ENCODE measurements at regions not wholly inside any gene's neighbourhood (a gene's known extent, or its start where the extent isn't known, plus 50 kb on each side); places are given as distances from the start of the nearest gene placed in this dataset.

DNA sequence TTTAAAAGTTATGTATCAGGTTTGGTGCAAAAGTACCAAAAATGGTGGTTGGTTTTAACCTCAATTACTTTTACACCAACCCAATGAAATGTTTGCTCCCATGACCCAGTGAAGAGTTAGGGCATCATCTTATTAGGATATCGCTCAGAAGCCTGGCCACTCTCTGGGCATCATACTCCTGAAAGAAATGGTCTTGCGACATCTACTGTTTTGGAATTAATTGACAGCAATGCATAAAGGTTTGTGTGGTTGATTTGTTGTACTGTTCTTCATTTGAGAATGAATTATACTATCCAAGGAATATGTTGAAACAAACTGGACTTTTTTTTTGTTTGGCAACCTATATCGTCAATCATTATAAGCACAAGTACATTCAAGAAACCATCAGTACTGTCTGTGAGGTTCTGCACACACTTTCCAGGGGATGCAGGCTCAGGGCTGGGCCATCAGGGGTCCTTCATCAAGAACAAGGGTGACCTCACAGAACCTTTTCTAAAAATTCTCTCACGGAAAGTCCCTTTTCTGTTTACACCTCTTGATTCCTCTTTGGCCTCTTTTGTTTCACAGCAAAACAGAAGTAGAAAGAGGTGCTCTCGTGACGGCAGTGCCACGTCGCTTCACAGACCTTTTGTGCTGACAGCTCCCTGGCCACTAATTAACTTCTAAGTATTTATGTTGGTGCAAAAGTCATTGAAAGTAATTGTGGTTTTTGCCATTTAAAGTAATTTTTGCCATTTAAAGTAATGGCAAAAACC lies 117.2 kb upstream of the KLF6 start:
- DNase-seq (ENCODE audit: low spot score), result no peak

DNA sequence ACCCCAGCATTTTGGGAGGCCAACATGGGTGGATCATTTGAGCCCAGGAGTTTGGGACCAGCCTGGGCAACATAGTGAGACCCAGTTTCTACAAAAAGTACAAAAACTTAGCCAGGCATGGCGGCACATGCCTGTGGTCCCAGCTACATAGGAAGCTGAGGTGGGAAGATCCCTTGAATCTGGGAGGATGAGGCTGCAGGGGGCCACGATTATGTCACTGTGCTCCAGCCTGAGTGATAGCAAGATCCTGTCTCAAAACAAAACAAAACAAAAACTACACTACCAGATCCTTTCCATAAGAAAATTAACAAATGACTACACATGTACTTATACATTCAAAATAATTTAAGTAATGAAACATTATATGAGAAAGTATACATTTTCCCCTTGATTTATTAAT lies 116.4 kb upstream of the KLF6 start:
- no peak for DNase-seq (ENCODE audit: low spot score)

DNA sequence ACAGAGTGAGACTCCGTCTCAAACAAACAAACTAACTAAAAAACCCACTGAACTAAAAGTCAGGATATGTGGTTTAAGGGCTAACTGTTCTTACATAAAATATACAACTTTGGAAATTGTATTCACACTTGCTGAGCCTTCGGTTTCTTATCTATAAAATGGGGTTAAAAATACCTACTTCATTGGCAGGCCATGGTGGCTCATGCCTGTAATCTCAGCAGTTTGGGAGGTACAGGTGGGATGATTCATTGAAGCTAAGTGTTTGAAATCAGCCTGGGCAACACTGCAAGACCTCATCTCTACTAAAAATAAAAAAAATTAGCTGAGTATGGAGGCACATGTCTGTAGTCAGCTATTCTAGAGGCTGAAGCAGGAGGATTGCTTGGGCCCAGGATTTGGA lies 115.4 kb upstream of the KLF6 start:
- no peak for DNase-seq (ENCODE audit: low spot score)

DNA sequence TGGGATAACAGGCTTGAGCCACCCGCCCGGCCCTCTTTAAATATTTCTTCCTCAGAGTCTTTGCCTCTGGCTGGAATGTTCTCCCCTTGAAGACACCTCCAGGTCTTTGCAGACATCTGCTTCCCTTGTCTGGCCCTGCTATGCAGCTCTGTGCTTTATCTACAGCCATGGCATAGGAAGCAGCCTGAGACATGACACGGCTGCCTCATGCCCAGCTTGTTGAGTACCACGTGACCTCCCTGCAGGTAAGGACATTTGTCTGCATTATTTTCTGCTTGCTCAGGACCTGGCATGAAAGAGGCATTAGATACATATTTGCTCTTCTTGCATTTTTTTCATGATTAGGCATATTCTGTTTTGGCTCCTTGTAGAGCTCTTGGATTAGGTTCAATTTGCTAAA lies 113.8 kb upstream of the KLF6 start:
- DNase-seq (ENCODE audit: low spot score), result no peak

DNA sequence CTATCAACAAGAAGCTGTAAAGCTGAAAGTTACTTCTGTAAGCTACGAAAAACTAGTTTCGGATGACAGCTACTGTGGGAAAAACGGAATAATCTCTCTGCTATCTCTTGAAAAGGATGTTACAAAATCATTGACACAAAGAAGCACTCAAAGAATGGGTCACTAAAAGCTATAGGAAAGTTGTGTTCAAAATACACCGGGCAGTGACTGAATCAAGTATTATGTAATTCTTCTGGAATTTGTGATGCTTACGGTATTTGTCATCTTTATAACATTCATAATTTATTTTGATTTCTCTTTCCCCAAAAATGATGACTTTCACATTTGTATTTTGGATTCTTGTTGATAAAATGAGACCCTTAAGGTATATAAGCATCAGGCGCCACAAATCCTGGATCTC lies 112.1 kb upstream of the KLF6 start:
- no peak for DNase-seq (ENCODE audit: low spot score)

DNA sequence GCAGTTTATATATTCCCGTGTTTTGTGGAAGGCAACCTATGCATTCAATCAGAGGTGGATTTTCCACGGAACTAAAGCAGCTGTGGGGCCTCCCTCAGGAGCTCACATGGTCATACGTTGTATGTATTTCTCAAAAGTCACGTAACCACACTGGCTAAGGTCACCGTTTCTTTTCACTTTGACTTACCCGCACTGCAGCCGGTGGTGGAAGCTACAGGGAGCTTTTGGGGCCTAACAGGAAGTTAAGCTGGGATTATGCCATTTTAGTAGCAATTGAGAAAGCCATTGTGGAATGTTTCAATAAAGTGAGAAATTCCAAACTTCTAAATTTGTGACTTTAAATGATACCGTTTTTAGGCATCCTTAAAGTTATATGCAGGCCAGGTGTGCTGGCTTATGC lies 111.2 kb upstream of the KLF6 start:
- DNase-seq (ENCODE audit: low spot score), result no peak

DNA sequence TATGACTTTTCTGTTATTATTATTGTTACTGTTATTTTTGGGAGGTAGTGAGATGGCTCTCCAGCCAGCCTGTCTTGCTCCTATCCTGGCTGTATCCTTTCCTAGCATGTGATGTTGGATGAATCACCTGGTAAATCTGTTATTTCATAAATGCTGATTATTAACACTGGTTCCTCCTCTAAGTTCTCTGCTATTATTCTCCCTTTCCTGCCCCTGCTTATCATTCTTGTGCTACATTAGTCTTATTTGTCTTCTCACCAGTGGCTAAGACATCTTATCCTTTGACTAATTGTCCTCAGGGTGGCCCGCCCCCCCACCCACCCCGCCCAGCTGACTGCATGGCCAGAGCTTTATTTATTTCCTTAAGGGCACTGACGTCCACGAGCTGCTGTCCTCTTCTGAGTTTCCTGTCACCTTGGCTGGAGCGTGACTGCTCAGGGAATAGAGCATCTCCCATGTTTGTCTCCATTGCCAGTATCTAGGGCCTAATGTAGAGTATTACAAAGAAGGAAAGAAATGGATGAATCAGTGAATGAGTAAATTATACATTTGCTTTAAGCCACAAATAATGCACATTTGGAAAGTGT lies 110.1 kb upstream of the KLF6 start:
- no peak for DNase-seq (ENCODE audit: low spot score)

DNA sequence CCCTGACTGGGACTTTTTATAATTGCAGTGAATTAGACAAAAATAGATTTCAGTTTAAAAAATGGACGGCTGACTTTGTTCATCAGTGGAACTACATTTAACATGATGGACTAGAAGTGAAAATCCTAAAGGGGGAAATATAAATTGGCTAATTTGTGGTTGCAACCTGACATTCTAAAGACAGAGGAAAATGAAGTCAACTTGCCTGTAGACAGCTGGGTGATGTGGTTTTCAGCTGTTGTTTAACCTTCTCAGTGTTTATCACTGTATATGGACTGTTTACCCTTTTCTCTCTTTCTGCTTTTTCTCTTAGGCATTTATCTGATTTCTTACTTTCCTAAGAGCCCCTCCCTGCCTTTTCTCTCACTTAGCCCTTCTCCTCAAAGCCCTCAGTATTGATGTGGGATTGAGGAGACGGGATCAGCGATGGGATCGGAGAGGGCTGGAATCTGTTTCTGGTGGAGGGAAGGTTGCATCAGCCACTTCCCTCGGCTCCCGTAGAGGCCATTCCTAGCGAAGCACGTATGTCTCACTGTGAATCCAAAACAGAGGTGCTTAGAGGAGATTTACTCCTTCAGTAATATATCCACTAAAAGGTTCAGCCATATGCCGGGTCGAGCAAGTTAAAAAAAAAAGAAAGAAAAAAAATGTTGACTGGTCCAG lies 109.0 kb upstream of the KLF6 start:
- no peak for DNase-seq (ENCODE audit: low spot score)

DNA sequence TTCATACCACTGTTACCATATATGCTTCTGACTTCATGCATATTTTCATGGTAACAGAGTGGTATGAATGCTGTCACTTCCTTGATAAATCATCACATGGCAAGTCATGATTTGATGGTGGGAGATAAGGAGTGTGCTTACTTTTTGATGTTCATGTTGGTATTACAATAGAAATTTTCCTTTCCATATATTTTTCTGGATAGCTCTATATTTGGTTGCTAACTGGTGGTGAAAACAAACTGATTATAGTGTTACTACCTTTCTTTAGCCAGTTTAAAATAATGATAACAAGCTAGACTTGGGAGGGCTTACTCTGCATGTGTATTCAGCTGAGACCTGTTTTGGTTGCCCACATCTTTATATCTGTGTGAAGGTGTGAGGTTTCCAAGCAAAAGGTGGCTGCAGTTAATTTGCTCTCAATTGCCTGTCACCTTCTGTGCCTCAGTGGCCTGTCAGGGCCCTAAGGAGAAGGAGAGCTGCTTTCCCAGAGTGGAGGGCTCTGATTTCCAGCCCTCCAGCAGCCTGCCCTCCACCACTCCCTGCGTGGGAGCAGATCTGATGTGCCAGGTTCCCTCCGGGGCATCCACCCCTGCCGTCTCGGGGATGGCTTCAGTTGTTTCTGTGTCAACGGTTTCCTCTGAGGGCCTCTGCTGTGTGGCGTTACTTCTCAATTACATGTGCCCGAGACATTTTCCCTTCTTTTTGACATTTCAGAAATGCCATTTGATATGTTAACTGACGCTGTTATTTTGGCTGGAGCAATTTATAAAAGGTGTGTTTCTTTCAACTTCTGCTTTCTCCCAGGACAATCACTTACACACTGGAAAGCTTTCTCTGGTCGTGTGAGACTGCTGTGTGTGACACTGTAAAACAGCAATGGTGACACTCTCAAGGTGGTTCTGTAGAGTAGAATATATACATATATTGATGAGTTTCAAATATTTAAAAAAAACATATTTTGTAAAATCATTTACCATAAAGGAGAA lies 107.7 kb upstream of the KLF6 start:
- DNase-seq (ENCODE audit: low spot score), result no peak

DNA sequence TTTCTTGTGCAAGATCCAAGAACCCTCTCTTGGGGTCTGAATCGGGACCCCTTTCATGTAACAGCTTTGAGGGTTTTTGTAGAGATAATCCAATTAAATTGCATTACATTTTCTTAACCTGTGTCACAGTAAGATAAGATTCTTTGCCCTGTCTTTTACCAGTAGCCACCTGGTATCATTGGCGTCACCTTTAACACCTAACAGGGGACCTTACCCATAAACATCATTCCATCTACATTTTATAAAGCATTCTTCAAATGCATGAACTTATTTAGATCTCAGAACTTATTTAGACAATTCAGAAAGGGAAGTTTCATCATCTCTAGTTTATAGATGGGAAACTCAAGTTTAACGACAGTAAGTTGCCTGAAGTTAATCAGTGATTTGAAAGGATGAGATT lies 106.4 kb upstream of the KLF6 start:
- DNase-seq (ENCODE audit: low spot score), result no peak

DNA sequence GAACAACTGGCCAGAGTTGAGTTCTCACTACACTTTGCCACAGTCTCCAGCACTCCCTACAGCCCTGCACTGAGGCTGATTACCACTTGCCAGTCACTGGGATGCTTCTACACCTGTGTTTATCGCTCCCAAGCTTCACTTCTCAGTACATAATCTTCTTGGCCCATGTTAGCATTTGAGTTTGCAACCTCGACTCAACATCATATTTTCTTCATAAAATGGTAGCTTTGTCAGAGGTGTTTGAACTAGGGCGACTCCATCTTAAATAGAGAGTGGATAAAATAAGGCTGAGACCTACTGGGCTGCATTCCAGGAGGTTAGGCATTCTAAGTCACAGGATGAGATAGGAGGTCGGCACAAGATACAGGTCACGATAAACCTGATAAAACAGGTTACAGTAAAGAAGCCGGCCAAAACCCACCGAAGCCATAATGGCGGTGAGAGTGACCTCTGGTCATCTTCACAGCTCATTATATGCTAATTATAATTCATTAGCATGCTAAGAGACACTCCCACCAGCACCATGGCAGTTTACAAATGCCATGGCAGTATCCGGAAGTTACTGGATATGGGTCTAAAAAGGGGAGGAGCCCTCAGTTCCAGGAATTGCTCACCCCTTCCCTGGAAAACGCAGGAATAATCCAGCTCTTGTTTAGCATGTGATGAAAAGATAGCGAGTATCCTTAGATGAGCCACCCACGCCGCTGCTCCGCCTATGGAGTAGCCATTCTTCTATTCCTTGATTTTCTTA lies 105.8 kb upstream of the KLF6 start:
- no peak for DNase-seq (ENCODE audit: low spot score)

DNA sequence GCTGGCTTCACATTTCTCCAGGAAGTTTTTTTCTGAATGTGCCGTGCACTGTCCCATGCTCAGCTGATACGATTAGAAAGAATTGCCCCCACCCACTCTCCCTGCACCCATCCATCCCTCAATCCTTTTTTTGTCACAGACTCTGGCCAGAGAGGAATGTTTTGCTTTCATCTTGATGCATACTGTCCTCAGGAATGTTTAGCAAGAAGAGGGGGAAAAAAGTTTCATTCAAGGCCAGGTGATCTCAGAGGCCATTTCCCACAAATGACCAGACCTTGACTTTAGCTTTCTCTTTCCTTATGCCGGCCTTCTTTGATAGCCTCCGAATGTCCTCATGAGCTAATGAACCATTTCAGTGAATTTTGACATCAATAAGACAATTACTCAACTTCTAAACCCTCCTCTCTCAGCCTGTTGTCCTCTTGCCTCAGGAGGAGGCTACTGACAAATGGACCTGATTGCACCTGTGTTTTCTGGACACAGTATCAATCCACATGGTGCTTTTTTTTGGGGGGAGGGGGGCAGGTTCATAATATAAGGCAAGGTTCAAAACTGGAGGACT lies 105.0 kb upstream of the KLF6 start:
- DNase-seq (ENCODE audit: low spot score), result no peak

DNA sequence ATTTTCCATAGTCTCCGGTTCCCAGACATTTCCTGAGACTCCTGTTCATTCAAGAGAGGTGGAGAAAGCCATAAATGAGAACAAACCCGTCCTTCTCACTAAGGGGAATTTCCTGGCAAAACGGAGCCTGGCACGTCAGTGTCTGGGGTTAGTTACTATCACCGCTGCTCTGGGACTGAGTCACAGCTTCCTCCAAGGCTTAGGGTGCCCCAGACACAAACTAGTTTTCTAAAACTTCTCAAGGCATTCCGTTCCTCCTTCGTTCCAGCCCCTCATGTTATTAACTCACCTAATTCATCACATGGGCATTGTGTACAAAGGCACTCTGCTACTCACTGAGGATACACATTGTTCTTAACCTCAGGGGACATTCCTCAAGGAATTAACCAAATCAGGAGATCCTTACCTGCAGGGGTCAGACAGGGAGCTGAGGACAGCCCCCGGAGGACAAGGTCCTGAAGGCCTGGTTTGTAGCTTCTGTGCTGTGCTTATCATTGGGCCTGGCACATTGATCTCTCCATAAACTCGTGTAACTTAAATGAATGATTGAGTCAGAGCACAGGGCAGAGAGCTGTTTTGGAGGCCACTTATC lies 103.0 kb upstream of the KLF6 start:
- DNase-seq (ENCODE audit: low spot score), result no peak

DNA sequence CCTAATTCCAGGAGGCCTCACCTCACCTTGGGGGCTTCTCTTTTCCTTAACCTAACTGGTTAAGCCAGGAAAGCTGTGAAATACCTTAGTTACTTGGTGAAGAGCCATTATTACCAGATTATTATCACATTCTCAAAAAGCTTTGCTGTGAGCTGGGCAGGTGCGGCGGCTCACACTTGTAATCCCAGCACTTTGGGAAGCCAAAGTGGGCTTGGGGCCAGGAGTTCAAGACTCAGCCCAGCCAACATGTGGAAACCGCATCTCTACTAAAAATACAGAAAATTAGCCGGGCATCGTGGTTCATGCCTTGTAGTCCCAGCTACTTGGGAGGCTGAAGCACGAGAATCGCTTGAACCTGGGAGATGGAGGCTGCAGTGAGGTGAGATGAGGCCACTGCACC lies 102.4 kb upstream of the KLF6 start:
- no peak for DNase-seq (ENCODE audit: low spot score)

DNA sequence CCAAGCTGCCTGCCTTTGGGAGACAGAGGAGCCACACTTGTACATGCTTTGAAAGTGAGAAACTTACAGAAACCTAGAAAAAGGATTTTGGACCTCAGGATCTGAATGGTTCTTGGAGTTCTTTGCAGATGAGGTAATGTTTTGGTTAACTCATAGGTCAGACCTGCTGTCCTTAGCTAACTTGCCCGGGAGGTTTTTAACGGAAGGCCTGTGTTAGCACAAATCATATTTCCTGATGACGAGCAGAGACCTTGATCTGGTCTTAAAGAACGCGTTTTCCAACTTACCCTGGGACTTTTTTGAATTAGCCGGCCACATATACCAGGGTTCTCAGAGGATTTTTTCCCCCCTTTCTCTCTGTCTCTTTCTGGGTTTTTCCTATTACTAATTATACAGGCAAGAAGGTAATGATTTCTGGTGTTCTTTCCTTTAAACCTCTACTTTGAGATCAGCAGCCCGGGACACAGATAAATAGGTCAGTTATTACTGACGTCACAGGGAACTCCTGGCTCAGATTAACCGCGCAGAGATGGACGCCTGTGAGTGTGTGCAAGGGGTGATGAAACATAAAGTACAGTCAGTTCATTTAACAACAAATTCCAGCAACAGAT lies 101.7 kb upstream of the KLF6 start:
- DNase-seq (ENCODE audit: low spot score), result peak; percentile 46

DNA sequence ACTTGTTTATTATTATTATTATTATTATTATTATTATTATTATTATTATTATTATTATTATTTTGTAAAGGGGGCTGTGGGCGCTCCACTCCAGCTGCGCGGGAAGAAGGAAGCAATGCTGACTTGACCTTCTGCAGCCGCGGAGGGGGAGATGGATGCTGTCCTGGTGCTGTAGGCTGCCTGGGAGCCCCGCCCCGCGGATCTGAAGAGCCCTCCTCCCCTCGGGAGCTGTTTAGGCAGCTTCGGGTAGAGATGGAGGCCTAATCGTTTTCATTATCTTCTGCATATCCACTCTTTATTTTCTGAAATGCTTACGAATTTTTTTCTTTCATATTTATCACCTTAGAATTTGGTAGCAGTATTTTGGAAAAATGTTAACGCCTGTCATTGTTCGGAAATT lies 101.2 kb upstream of the KLF6 start:
- DNase-seq (ENCODE audit: low spot score), result peak; percentile 37

DNA sequence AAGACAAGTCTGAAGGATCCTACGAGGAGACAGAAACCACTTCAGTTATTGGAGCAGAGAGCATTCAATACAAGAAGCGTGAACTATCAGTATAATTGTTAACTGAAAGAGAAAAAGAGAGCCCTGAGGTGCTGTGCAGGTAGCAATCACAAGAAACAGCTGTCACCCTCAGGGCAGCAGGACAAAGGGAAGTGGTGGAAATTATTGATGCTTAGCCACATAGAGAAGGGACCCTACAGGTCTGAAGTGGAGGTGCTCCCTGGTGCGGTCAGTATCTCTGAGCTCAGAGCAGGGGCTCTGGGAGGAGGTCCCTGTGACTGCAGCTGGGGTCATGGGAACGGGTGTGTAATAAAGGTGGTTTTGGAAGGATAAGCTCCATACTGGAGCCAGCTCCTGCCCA lies 97.8 kb upstream of the KLF6 start:
- no peak for DNase-seq (ENCODE audit: low spot score)

DNA sequence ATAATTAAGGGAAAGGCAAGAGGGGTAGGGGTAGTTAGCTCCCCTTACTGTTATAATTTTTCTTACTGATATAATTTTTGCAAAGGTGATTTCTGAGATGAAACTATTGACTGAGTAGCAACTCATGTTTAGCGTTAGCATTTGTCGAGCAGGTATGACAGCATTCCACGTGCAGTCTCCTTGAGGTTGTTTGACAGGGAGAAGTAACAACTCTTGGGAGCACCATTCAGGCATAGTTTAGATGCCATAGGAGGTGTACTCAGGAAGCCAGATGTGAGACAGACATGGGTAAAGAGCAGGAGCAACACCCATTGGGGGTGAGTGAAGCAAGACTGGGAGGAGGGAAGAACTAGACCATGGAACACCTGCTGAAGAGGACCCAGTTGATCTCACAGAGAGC lies 96.6 kb upstream of the KLF6 start:
- no peak for DNase-seq (ENCODE audit: low spot score)

DNA sequence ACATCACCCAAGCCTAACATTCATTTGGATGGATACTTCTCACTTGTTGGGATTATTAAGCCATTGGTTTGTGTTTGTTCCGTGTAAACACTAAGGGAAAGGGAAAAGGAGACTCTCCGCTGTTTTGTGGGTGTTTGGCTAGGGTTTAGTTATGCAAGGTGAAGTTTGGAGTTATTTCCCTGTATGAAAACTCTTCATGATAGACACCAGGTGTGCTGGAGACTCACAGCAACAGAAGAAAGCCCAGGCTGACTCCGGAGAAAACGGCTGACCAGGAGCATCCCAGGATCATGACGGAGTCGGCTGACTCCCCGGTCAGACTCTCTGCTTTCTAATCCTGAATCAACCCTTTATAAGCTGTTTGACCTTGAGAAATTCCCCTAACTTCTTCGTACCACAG lies 94.1 kb upstream of the KLF6 start:
- DNase-seq (ENCODE audit: low spot score), result no peak

DNA sequence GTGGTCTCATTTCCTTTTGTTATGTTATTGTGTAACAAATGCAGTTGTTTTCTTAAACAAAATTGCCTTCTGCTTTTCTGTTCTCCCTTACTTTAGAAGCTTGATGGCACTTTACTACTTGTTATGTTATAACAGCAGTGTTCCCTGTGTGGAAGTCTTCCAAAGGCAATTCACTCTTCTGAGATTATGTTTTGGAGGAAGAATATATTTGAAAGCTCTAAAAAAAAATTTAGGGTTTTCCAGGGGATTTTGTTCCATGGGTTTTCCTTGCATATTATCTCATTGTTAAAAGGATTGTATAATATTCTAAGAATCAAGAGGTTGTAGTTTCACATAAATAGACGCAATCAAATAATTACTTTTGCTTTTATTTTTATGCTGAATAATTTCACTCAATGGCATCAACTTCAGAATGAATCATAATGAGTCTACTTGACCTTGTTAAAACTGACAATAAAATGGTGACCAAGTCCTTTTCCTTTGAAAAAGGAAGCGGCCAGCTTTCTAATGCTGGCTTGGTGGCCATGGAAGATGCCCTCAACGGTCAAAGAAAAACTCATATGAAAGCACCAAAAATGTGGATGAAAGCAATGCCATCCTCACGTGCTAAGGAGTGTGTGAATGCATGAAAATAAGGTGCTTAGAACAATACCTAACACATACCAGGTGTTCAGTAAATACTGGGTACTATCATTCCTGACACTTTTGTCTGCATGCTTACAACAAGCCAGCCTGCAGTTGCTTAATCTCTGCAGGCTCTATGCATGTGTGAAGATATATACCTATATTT lies 92.4 kb upstream of the KLF6 start:
- no peak for DNase-seq (ENCODE audit: low spot score)
